H1 (cell line): ENCODE measurements at regions not wholly inside any gene's neighbourhood (a gene's known extent, or its start where the extent isn't known, plus 50 kb on each side); places are given as distances from the start of the nearest gene placed in this dataset.

Experiments
- CTCF ChIA-PET: fragments of 300-600 bp; sonication (Branson Sonifier 250); formaldehyde crosslinking; loops from one replicate; lab custom pipeline; 2021; ENCODE audit not compliant: partially characterized antibody; lab: Charles Lee
- POLR2A ChIA-PET: fragments of 300-600 bp; sonication (Branson Sonifier 250); formaldehyde crosslinking; loops from one replicate; lab custom pipeline; 2021; ENCODE audit warnings: inconsistent platforms; ENCODE audit not compliant: partially characterized antibody; lab: Charles Lee
- DNase-seq, 2 experiments: peaks; one replicate each; pipeline versions ENCODE4 v3.0.0 to v3.0.0-alpha.2; 2010 to 2022; ENCODE audit warnings: low spot score in 2 of 2, low read depth in 1 of 2, mixed read lengths in 1 of 2
- FAIRE-seq: peaks from 2 replicates; lab custom pipeline; 2011; peaks lifted over from hg19 to GRCh38; lab: Jason Lieb, UNC
- H2AFZ ChIP-seq: 2 replicates; pipeline ENCODE4 v1.8.1; 2012; ENCODE audit warnings: low read length, inconsistent platforms
- H2AK5ac ChIP-seq: 2 replicates; pipeline ENCODE4 v1.6.1; 2013; ENCODE audit warnings: low read depth, low read length
- H2BK120ac ChIP-seq: replicated peaks from 2 replicates; pipeline ENCODE3; 2013; ENCODE audit warnings: low read depth, low read length, inconsistent platforms
- H2BK12ac ChIP-seq: 2 replicates; pipeline ENCODE4 v1.6.1; 2013; ENCODE audit warnings: low read depth, low read length
- H2BK15ac ChIP-seq: 2 replicates; pipeline ENCODE4 v1.6.1; 2013; ENCODE audit warnings: low read length
- H2BK20ac ChIP-seq: 2 replicates; pipeline ENCODE4 v1.6.1; 2013; ENCODE audit warnings: low read length
- H2BK5ac ChIP-seq: 2 replicates; pipeline ENCODE4 v1.6.1; 2013; ENCODE audit warnings: low read depth, low read length
- H3K14ac ChIP-seq: 2 replicates; pipeline ENCODE4 v1.6.1; 2013; ENCODE audit warnings: inconsistent platforms; ENCODE audit not compliant: insufficient read length
- H3K18ac ChIP-seq: 2 replicates; pipeline ENCODE4 v1.6.1; 2013; ENCODE audit warnings: low read length; ENCODE audit errors: extremely low read depth
- H3K23ac ChIP-seq: 2 replicates; pipeline ENCODE4 v1.6.1; 2013; ENCODE audit warnings: inconsistent platforms; ENCODE audit not compliant: insufficient read length
- H3K23me2 ChIP-seq: 2 replicates; pipeline ENCODE4 v1.6.1; 2013; ENCODE audit warnings: low read depth, low read length
- H3K27ac ChIP-seq: 2 replicates; pipeline ENCODE4 v1.6.1; 2011; ENCODE audit warnings: low read depth, low read length, inconsistent platforms
- H3K27me3 ChIP-seq, 4 experiments: replicated peaks in 1 of 4; 1 replicate in 1 of 4; 2 replicates in 3 of 4; pipeline versions ENCODE4 v1.6.1 to v1.8.1; 2011 to 2013; ENCODE audit warnings: low read length in 3 of 4, mild to moderate bottlenecking in 3 of 4, inconsistent platforms in 2 of 4, mixed read lengths in 2 of 4, moderate library complexity in 1 of 4; ENCODE audit not compliant: control insufficient read depth in 3 of 4, insufficient read depth in 3 of 4; ENCODE audit errors: extremely low read depth in 1 of 4
- H3K36me3 ChIP-seq, 4 experiments: 2 replicates each; pipeline versions ENCODE4 v1.6.1 to v1.8.1; 2011 to 2013; ENCODE audit warnings: mild to moderate bottlenecking in 4 of 4, low read length in 3 of 4, moderate library complexity in 2 of 4, control low read depth in 1 of 4, inconsistent platforms in 1 of 4; ENCODE audit not compliant: insufficient read depth in 4 of 4, control insufficient read depth in 2 of 4
- H3K4ac ChIP-seq: replicated peaks from 2 replicates; pipeline ENCODE3; 2013; ENCODE audit warnings: low read length, low read depth, mixed read lengths, inconsistent platforms; ENCODE audit not compliant: insufficient read length
- H3K4me1 ChIP-seq, 4 experiments: replicated peaks in 1 of 4; 1 replicate in 1 of 4; 2 replicates in 3 of 4; pipeline versions ENCODE4 v1.6.1 to v1.8.1; 2011 to 2013; ENCODE audit warnings: low read length in 3 of 4, inconsistent platforms in 2 of 4, mixed read lengths in 1 of 4; ENCODE audit not compliant: insufficient read depth in 4 of 4, control insufficient read depth in 3 of 4
- H3K4me2 ChIP-seq, 2 experiments: 2 replicates each; pipeline versions ENCODE4 v1.6.1 to v1.8.1; 2011 to 2013; ENCODE audit warnings: low read depth in 2 of 2, low read length in 2 of 2, control low read depth in 1 of 2, inconsistent platforms in 1 of 2, mild to moderate bottlenecking in 1 of 2; ENCODE audit not compliant: insufficient read depth in 1 of 2
- H3K4me3 ChIP-seq, 4 experiments: fragments of 200-600, 300-600 bp in 1 of 4; sonication (generic), shearing (Covaris generic), sonication (Bioruptor Twin) in 1 of 4; 2 replicates each; pipeline versions ENCODE4 v1.5.1 to v1.8.1; 2011 to 2016; ENCODE audit warnings: low read length in 4 of 4, low read depth in 3 of 4, control low read depth in 2 of 4, inconsistent platforms in 2 of 4, mild to moderate bottlenecking in 2 of 4, mixed read lengths in 1 of 4, moderate library complexity in 1 of 4; ENCODE audit not compliant: insufficient read depth in 2 of 4; ENCODE audit errors: extremely low read depth in 1 of 4
- H3K56ac ChIP-seq: replicated peaks from 2 replicates; pipeline ENCODE3; 2013; ENCODE audit warnings: low read depth, mild to moderate bottlenecking, mixed read lengths, low read length, inconsistent platforms; ENCODE audit not compliant: insufficient read length
- H3K79me1 ChIP-seq: 2 replicates; pipeline ENCODE4 v1.6.1; 2013; ENCODE audit warnings: low read depth, low read length, control low read depth
- H3K79me2 ChIP-seq, 2 experiments: 2 replicates each; pipeline versions ENCODE4 v1.6.1 to v1.8.1; 2012 to 2013; ENCODE audit warnings: low read length in 2 of 2, mild to moderate bottlenecking in 2 of 2, inconsistent platforms in 1 of 2; ENCODE audit not compliant: insufficient read depth in 2 of 2, control insufficient read depth in 1 of 2
- H3K9ac ChIP-seq, 4 experiments: replicated peaks in 1 of 4; 1 replicate in 1 of 4; 2 replicates in 3 of 4; pipeline versions ENCODE4 v1.6.1 to v1.8.1; 2011 to 2013; ENCODE audit warnings: low read depth in 3 of 4, low read length in 3 of 4, control low read depth in 2 of 4, mild to moderate bottlenecking in 2 of 4, moderate library complexity in 2 of 4, inconsistent platforms in 1 of 4; ENCODE audit errors: extremely low read depth in 1 of 4
- H3K9me3 ChIP-seq, 2 experiments: 2 replicates each; pipeline versions ENCODE4 v1.6.1 to v1.8.1; 2012 to 2013; ENCODE audit warnings: mild to moderate bottlenecking in 2 of 2, moderate library complexity in 2 of 2, control low read depth in 1 of 2, inconsistent platforms in 1 of 2, low read depth in 1 of 2, low read length in 1 of 2, mixed read lengths in 1 of 2; ENCODE audit not compliant: insufficient read depth in 2 of 2
- H4K20me1 ChIP-seq, 2 experiments: replicated peaks in 1 of 2; 2 replicates each; pipeline versions ENCODE3 to v1.8.1; 2011 to 2013; ENCODE audit warnings: inconsistent platforms in 2 of 2, low read length in 2 of 2, mild to moderate bottlenecking in 1 of 2; ENCODE audit not compliant: insufficient read depth in 2 of 2, control insufficient read depth in 1 of 2
- H4K5ac ChIP-seq: 2 replicates; pipeline ENCODE4 v1.6.1; 2013; ENCODE audit warnings: low read length, low read depth, mixed read lengths, inconsistent platforms; ENCODE audit not compliant: insufficient read length
- H4K8ac ChIP-seq: 2 replicates; pipeline ENCODE4 v1.8.0; 2013; ENCODE audit warnings: mild to moderate bottlenecking, moderate library complexity, low read length, inconsistent platforms; ENCODE audit not compliant: insufficient read depth; ENCODE audit errors: extremely low read depth
- H4K91ac ChIP-seq: replicated peaks from 2 replicates; pipeline ENCODE3; 2013; ENCODE audit warnings: low read length, mixed read lengths, inconsistent platforms; ENCODE audit not compliant: insufficient read length
- ATF3 ChIP-seq: IDR thresholded peaks from 2 replicates; pipeline ENCODE4 v1.6.1; 2011; ENCODE audit warnings: low read depth, mild to moderate bottlenecking, low read length; ENCODE audit not compliant: insufficient read depth
- BRCA1 ChIP-seq: IDR thresholded peaks from 2 replicates; pipeline ENCODE4 v1.6.1; 2012; ENCODE audit warnings: low read depth, low read length, improper control_type of control experiment
- YY1 ChIP-seq: IDR thresholded peaks from 2 replicates; pipeline ENCODE4 v1.6.1; 2011; ENCODE audit warnings: low read depth, mild to moderate bottlenecking, low read length
- ZNF274 ChIP-seq: IDR thresholded peaks from 2 replicates; pipeline ENCODE4 v1.7.0; 2012; ENCODE audit warnings: low read length, borderline replicate concordance; ENCODE audit errors: extremely low read depth
- WGBS, 2 experiments: shearing (Covaris generic) in 1 of 2; methylation state at CpG; one replicate each; pipeline versions ENCODE4 v1.1.6 to v1.1.7; 2013 to 2015; ENCODE audit warnings: low lambda C conversion rate in 2 of 2, mixed read lengths in 2 of 2, inconsistent platforms in 1 of 2, low coverage in 1 of 2, missing lambda C conversion rate in 1 of 2; ENCODE audit not compliant: insufficient replicate concordance in 2 of 2, insufficient coverage in 1 of 2, insufficient read length in 1 of 2; ENCODE audit errors: extremely low coverage in 1 of 2, missing lambda C conversion rate in 1 of 2; 5-methylcytosine and 5-hydroxymethylcytosine counted together

- H3K36me3 ChIP-seq, result no peaks in the 10 kb centered on the region
- no peak overlapping the region for H2BK12ac ChIP-seq
- H3K56ac ChIP-seq, result no peak overlapping the region
- no peaks in the 10 kb centered on the region for H3K79me2 ChIP-seq
- H3K4ac ChIP-seq, result no peak overlapping the region
- no peaks in the 10 kb centered on the region for H3K9me3 ChIP-seq
- H2BK5ac ChIP-seq, result no peak overlapping the region
- no peak overlapping the region for H2BK20ac ChIP-seq
- no peak overlapping the region for H3K18ac ChIP-seq
- H2AFZ ChIP-seq, result no peak overlapping the region
- CTCF ChIA-PET, result no interaction called here
- H3K9ac ChIP-seq, result no peak overlapping the region
- no peak overlapping the region for H3K4me2 ChIP-seq
- H3K27me3 ChIP-seq, result no peaks in the 10 kb centered on the region
- no peaks in the 10 kb centered on the region for H3K23me2 ChIP-seq
- no peak overlapping the region for H4K8ac ChIP-seq
- H2BK120ac ChIP-seq, result no peak overlapping the region
- FAIRE-seq (no peak), DNase-seq (no peak)
- no peak overlapping the region for H4K5ac ChIP-seq
- no peak overlapping the region for H3K27ac ChIP-seq
- H3K23ac ChIP-seq, result no peak overlapping the region
- WGBS, 2 experiments, result 81% methylated on average over 2 of the region's 2 CpGs; no CpG with 5 or more reads in 1 of the 2 experiments
- no peaks in the 10 kb centered on the region for H3K79me1 ChIP-seq
- H3K4me3 ChIP-seq, result no peak overlapping the region
- POLR2A ChIA-PET, result no interaction called here
- no peak overlapping the region for H4K91ac ChIP-seq
- no peak overlapping the region for H2BK15ac ChIP-seq
- no peak overlapping the region for H3K14ac ChIP-seq
- H2AK5ac ChIP-seq, result no peak overlapping the region
- H4K20me1 ChIP-seq, result no peaks in the 10 kb centered on the region
- no peaks in the 10 kb centered on the region for H3K4me1 ChIP-seq
- TF ChIP-seq YY1, result no peak
- no peak for TF ChIP-seq ZNF274
- TF ChIP-seq BRCA1, result no peak
- TF ChIP-seq ATF3, result no peak
Measured at GRCh38 chr13:64066711-64067110, 2651.1 kb upstream of the PCDH20 start.
